Heart left ventricle (tissue), 16 donors: ENCODE measurements at regions not wholly inside any gene's neighbourhood (a gene's known extent, or its start where the extent isn't known, plus 50 kb on each side); places are given as distances from the start of the nearest gene placed in this dataset.

Source experiments
- ATAC-seq, 4 donors: fragments of 200-7000 bp; cut with Tn5 transposase; one replicate each; pipeline ENCODE4 v1.9.1; 2020 to 2022; ENCODE audit warnings: moderate library complexity in 4 of 4, mild to moderate bottlenecking in 3 of 4, moderate number of reproducible peaks in 1 of 4
- DNase-seq, 5 donors: peaks; one replicate each; pipeline ENCODE4 v3.0.0-alpha.2; 2020
- H3K27ac ChIP-seq, 12 donors: fragments of 200-600 bp; sonication (generic) in 4 of 12; one replicate each; pipeline versions ENCODE4 v1.5.0 to v1.8.0; 2016 to 2022; ENCODE audit warnings: mild to moderate bottlenecking in 2 of 12
- H3K27me3 ChIP-seq, 9 donors: fragments of 200-600 bp; sonication (generic) in 2 of 9; one replicate each; pipeline versions ENCODE4 v1.5.1 to v1.8.0; 2016 to 2022; ENCODE audit warnings: mild to moderate bottlenecking in 3 of 9
- H3K36me3 ChIP-seq, 9 donors: fragments of 200-600 bp; sonication (generic) in 2 of 9; one replicate each; pipeline versions ENCODE4 v1.5.0 to v1.8.0; 2018 to 2022; ENCODE audit warnings: mild to moderate bottlenecking in 2 of 9
- H3K4me1 ChIP-seq, 12 donors: fragments of 200-600 bp; sonication (generic) in 4 of 12; one replicate each; pipeline versions ENCODE4 v1.5.0 to v1.8.0; 2016 to 2022; ENCODE audit warnings: mild to moderate bottlenecking in 3 of 12
- H3K4me3 ChIP-seq, 12 donors: fragments of 200-600 bp; sonication (generic) in 4 of 12; one replicate each; pipeline versions ENCODE4 v1.5.0 to v1.8.0; 2017 to 2022; ENCODE audit warnings: mild to moderate bottlenecking in 9 of 12, moderate library complexity in 4 of 12
- H3K9me3 ChIP-seq, 12 donors: fragments of 200-600 bp; sonication (generic) in 4 of 12; one replicate each; pipeline versions ENCODE4 v1.5.0 to v1.8.0; 2016 to 2022; ENCODE audit warnings: mild to moderate bottlenecking in 1 of 12
- CTCF ChIP-seq, 12 donors: fragments of 200-600 bp; sonication (generic) in 4 of 12; IDR thresholded peaks; one replicate each; pipeline versions ENCODE4 v1.5.0 to v1.8.0; 2018 to 2022; ENCODE audit warnings: antibody characterized with exemption in 12 of 12, mild to moderate bottlenecking in 5 of 12
- POLR2A ChIP-seq, 2 donors: fragments of 450-650 bp; IDR thresholded peaks; one replicate each; pipeline ENCODE4 v1.6.1; 2017; ENCODE audit warnings: antibody characterized with exemption in 2 of 2, mild to moderate bottlenecking in 2 of 2, moderate library complexity in 2 of 2
- WGBS, 4 donors: extraction: QIAGEN DNeasy Blood & Tissue Kit in 2 of 4; methylation state at CpG; one replicate each; pipeline versions ENCODE4 v1.1.5 to v1.1.7; 2013 to 2018; 5-methylcytosine and 5-hydroxymethylcytosine counted together
- intact Hi-C, 10 donors: fragments of 100-400 bp; cut with DNase I; formaldehyde crosslinking; loops; one replicate each; pipeline versions ENCODE4 v1.11.1 to v1.14.2; 2022
- donor health status: ischemic (EF 13 %, LVEDD 7.1; RV severe dilation, severe dysfunction).
- donor health status: healthy with polysubstance abuse.
- donor health status: DM: no; HTN: yes; CAD: no.
- donor health status: DM: no; HTN: no; CAD: no.
- donor health status: ischemic (EF 25% LVEDD 6.9; RV normal size, moderate dysfunction).
- donor health status: ischemic (EF 25% LVEDD 5.7; RV mildly dilated, moderate dysfunction).
- donor health status: healthy.
- donor health status: DM: yes; HTN: yes; CAD: no.
- donor health status: ischemic (EF 35%, LVEDD 5.7; RV mildly dilated, moderate dysfunction).
- donor health status: nonischemic (EF 11% LVEDD 7.7; RV severe dilation, severe dysfunction).
- donor health status: DM: yes; HTN: yes; CAD: no.
- donor health status: PGD.
- donor health status: ischemic (EF 29% LVEDD 5.4; RV normal size, mild dysfunction).
- donor health status: nonischemic (EF 23%, LVEDD 6.1; RV moderate dilation, normal function).

- no peak overlapping the region for H3K4me3 ChIP-seq
- H3K9me3 ChIP-seq = no peaks in the 10 kb centered on the region
- TF ChIP-seq CTCF (IDR thresholded peaks at IDR 0.05) = no peak
- no peak for TF ChIP-seq POLR2A (IDR thresholded peaks at IDR 0.05)
- H3K27ac ChIP-seq = no peak overlapping the region
- H3K27me3 ChIP-seq = peaks cover 0 to 6% (median 0%) of the 10 kb centered on the region in 9 donors
- no peaks in the 10 kb centered on the region for H3K4me1 ChIP-seq
- intact Hi-C loops = no loop called here
- ATAC-seq (no peak), DNase-seq (no peak)
- H3K36me3 ChIP-seq = no peaks in the 10 kb centered on the region
- 68 to 85% (median 77%) methylated on average over 6 to 11 of the region's 11 CpGs for WGBS, 4 donors
Measured at GRCh38 chr2:773256-774160, 96.3 kb upstream of the TMEM18 start.

DNA sequence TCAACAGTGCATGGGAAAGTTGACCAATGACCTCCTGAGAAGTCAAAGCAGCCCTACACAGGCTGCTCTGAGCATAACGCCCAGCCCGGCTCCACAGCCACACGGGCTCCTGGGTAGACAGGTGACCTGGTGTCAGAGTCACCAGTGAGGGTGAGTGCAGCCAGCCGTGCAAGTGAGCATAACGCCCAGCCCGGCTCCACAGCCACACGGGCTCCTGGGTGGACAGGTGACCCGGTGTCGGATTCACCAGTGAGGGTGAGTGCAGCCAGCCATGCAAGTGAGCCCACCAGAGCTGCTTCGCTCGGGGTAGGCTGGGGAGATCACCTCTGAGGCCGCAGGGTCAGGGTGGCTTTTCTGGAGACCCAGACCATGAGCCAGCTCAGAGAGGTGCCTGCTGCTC lies 94.3 kb upstream of the TMEM18 start:
- Histone ChIP-seq H3K27ac (no peak overlapping the region), H3K4me1 (no peaks in the 10 kb centered on the region), H3K36me3 (no peaks in the 10 kb centered on the region), H3K4me3 (no peak overlapping the region), H3K27me3 (peaks cover 0 to 2% (median 0%) of the 10 kb centered on the region in 9 donors), H3K9me3 (no peaks in the 10 kb centered on the region)
- no peak for TF ChIP-seq CTCF (IDR thresholded peaks at IDR 0.05)
- no peak for TF ChIP-seq POLR2A (IDR thresholded peaks at IDR 0.05)
- DNase-seq (no peak), ATAC-seq (no peak)
- 86 to 87% (median 86%) methylated on average over 4 to 12 of the region's 12 CpGs for whole genome bisulfite sequencing, 4 donors
- intact Hi-C loops = no loop called here

GRCh38 chr2:770776-771175 lies 93.6 kb upstream of the TMEM18 start:
- Histone ChIP-seq H3K9me3 (no peaks in the 10 kb centered on the region), H3K4me3 (no peak overlapping the region), H3K36me3 (no peaks in the 10 kb centered on the region), H3K4me1 (no peaks in the 10 kb centered on the region), H3K27me3 (peaks cover 0 to 2% (median 0%) of the 10 kb centered on the region in 9 donors), H3K27ac (no peak overlapping the region)
- DNase-seq (no peak), ATAC-seq (no peak)
- TF ChIP-seq CTCF (IDR thresholded peaks at IDR 0.05) (no peak), POLR2A (IDR thresholded peaks at IDR 0.05) (no peak)
- 75 to 89% (median 87%) methylated on average over 1 to 2 of the region's 2 CpGs for WGBS, 4 donors
- intact Hi-C loops = no loop called here

- Histone ChIP-seq H3K9me3 (no peaks in the 10 kb centered on the region), H3K4me3 (no peak overlapping the region), H3K36me3 (no peaks in the 10 kb centered on the region), H3K27ac (no peak overlapping the region), H3K27me3 (peaks cover 0 to 2% (median 0%) of the 10 kb centered on the region in 9 donors), H3K4me1 (no peaks in the 10 kb centered on the region)
- ATAC-seq (no peak), DNase-seq (no peak)
- no peak for TF ChIP-seq POLR2A (IDR thresholded peaks at IDR 0.05)
- no peak for TF ChIP-seq CTCF (IDR thresholded peaks at IDR 0.05)
- WGBS, 4 donors = 59 to 70% (median 60%) methylated on average over 2 of the region's 2 CpGs
- intact Hi-C loops = no loop called here
Measured at GRCh38 chr2:769771-770170, 92.6 kb upstream of the TMEM18 start.
